RWPE2 (cell line): ENCODE measurements at regions not wholly inside any gene's neighbourhood (a gene's known extent, or its start where the extent isn't known, plus 50 kb on each side); places are given as distances from the start of the nearest gene placed in this dataset.

Experiments
- ATAC-seq: fragments of 200-7000 bp; cut with Tn5 transposase; 3 replicates; pipeline ENCODE4 v1.9.1; 2021; ENCODE audit warnings: low read depth
- DNase-seq: peaks from one replicate; pipeline ENCODE4 v3.0.0-alpha.2; 2020; ENCODE audit warnings: low spot score
- H3K27ac ChIP-seq: fragments of 450-650 bp; 2 replicates; pipeline ENCODE4 v1.5.1; 2017; ENCODE audit warnings: mild to moderate bottlenecking; ENCODE audit not compliant: poor library complexity, severe bottlenecking
- H3K27me3 ChIP-seq: fragments of 250-450 bp; sonication (Bioruptor Pico); 2 replicates; pipeline ENCODE4 v1.5.1; 2021; ENCODE audit warnings: mild to moderate bottlenecking, moderate library complexity; ENCODE audit not compliant: insufficient read depth, poor library complexity, severe bottlenecking
- H3K36me3 ChIP-seq: fragments of 250-450 bp; sonication (Bioruptor Pico); 2 replicates; pipeline ENCODE4 v1.5.1; 2020; ENCODE audit warnings: low read depth, mild to moderate bottlenecking, moderate library complexity
- H3K4me1 ChIP-seq: fragments of 250-450 bp; sonication (Bioruptor Pico); 2 replicates; pipeline ENCODE4 v1.5.1; 2021; ENCODE audit warnings: mild to moderate bottlenecking, moderate library complexity; ENCODE audit not compliant: insufficient read depth, poor library complexity, severe bottlenecking
- H3K4me3 ChIP-seq: fragments of 250-450 bp; sonication (Bioruptor Pico); 2 replicates; pipeline ENCODE4 v1.5.1; 2021; ENCODE audit warnings: mild to moderate bottlenecking, moderate library complexity; ENCODE audit not compliant: severe bottlenecking
- H3K9me3 ChIP-seq: fragments of 250-450 bp; sonication (Bioruptor Pico); 2 replicates; pipeline ENCODE4 v1.5.1; 2021; ENCODE audit warnings: mild to moderate bottlenecking, moderate library complexity; ENCODE audit not compliant: severe bottlenecking
- TF ChIP-seq, protein P1 (sequence below): fragments of 450-650 bp; IDR thresholded peaks from one replicate; pipeline ENCODE4 v1.5.1; 2017; ENCODE audit warnings: mild to moderate bottlenecking, moderate library complexity; ENCODE audit not compliant: poor library complexity, severe bottlenecking

DNA sequence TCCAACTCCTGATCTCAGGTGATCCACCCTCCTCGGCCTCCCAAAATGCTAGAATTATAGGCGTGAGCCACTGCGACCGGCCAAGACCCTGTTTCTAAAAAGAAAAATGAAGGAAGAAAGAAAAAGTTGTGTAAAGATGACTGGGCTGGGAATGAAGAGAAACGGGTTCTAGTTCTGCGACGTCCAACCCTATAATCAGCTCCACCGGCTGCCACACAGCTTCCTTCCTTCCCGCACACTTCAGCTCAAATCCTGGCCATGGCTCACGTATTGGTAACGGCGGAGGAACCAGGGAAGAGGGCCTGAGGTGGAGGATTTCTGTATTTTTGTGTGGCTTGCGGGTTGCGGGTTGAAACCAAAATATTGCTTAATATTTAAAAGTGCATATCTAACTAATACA is 88.1 kb downstream of the MYL12B start:
- H3K27ac ChIP-seq, result peak overlapping the region; percentile 62
- TF ChIP-seq, protein P1, sequence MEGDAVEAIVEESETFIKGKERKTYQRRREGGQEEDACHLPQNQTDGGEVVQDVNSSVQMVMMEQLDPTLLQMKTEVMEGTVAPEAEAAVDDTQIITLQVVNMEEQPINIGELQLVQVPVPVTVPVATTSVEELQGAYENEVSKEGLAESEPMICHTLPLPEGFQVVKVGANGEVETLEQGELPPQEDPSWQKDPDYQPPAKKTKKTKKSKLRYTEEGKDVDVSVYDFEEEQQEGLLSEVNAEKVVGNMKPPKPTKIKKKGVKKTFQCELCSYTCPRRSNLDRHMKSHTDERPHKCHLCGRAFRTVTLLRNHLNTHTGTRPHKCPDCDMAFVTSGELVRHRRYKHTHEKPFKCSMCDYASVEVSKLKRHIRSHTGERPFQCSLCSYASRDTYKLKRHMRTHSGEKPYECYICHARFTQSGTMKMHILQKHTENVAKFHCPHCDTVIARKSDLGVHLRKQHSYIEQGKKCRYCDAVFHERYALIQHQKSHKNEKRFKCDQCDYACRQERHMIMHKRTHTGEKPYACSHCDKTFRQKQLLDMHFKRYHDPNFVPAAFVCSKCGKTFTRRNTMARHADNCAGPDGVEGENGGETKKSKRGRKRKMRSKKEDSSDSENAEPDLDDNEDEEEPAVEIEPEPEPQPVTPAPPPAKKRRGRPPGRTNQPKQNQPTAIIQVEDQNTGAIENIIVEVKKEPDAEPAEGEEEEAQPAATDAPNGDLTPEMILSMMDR, result no peak
- ATAC-seq, result no peak

DNA sequence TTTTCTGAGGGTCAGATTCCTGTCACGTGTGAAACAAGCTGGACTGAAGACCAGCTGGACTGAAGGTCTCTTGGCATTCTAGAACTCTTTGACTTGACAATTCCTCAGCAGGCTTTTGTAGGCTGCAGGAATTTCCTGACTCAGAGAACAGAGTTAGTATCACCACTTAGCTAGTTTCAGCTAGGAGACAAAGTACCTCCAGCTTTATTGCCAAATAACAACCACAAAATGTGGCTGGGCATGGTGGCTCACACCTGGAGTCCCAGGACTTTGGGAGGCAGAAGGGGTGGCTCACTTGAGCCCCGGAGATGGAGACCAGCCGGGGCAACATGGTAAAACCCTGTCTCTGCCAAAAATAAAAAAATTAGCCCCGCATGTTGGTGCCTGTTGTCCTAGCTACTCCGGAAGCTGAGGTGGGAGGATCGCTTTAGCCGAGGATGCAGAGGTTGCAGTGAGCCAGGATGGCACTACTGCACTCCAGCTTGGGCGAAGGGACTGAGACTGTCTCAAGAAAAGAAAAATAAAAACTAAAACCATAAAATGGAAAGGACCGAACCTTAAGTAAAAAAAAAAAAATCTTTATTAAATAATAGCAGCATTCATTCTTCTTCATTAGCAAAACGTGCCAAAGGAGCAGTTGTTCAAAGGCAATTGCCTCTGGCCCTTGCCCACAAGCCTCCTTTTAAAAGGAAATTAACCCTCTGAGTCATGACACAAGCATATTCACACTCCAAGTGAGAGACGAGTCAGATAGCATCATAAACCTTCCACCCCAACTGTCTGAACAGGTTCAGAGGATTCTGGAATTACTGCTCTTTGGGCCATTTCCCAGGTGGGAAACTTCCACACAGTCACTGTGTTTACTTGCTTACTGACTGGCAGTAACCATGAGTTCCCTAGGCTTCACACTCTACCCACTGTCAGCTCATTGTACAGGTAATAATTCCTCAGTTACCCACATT is 88.9 kb downstream of the MYL12B start:
- H3K27ac ChIP-seq, result peak overlapping the region; percentile 62
- no peak overlapping the region for H3K4me3 ChIP-seq
- no peaks in the 10 kb centered on the region for H3K36me3 ChIP-seq
- TF ChIP-seq, protein P1, result no peak
- DNase-seq (no peak), ATAC-seq (peak; percentile 91)
- H3K4me1 ChIP-seq, result peaks cover 27% of the 10 kb centered on the region
- H3K9me3 ChIP-seq, result no peaks in the 10 kb centered on the region
- no peaks in the 10 kb centered on the region for H3K27me3 ChIP-seq

More for the DNA sequence above, 88.1 kb downstream of the MYL12B start:
- H3K27me3 ChIP-seq, result no peaks in the 10 kb centered on the region
- DNase-seq, result no peak
- no peak overlapping the region for H3K4me3 ChIP-seq
- H3K9me3 ChIP-seq, result no peaks in the 10 kb centered on the region
- H3K36me3 ChIP-seq, result no peaks in the 10 kb centered on the region
- peaks cover 35% of the 10 kb centered on the region for H3K4me1 ChIP-seq

DNA sequence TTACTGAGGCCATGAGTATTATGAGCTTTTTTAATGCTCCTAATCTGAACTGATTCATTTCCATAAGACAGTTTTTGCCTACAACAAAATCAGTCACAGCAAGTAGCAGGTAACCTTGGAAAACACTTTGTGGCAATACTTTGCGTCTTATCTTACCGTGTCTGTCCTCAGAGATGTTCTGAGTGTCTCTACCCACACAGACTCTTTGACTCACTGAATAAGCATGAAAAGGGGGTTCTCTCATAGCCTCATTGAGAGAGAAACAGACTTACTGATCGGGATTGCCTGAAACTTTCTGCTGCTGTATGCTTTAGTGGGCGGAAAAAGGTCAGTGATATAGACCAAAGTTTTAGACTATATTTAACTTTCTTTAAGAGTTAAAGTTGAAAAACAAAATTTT is 92.6 kb downstream of the MYL12B start:
- Histone ChIP-seq H3K36me3 (no peaks in the 10 kb centered on the region), H3K4me1 (peaks cover 18% of the 10 kb centered on the region), H3K27me3 (no peaks in the 10 kb centered on the region), H3K4me3 (no peak overlapping the region), H3K27ac (no peak overlapping the region), H3K9me3 (no peaks in the 10 kb centered on the region)
- DNase-seq (no peak), ATAC-seq (no peak)
- TF ChIP-seq, protein P1, result no peak

DNA sequence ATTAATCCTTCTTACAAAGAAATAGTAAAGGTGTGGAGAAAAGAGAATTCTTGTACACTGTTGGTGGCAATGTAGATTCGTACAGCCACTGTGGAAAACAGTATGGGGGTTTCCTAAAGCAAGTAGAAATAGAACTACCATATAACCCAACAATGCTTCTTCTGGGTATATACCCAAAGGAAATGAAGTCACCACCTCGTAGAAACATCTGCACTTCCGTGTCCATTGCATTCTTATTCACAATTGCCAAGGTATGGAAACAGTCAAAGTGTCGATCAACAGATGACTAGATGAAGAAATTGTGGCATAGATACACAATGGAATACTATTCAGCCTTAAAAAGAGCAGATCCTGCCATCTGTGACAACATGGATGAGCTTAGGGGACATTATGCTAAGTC is 93.4 kb upstream of the TGIF1 start:
- no peaks in the 10 kb centered on the region for H3K27me3 ChIP-seq
- no peak overlapping the region for H3K4me3 ChIP-seq
- H3K9me3 ChIP-seq, result no peaks in the 10 kb centered on the region
- no peak for ATAC-seq
- H3K36me3 ChIP-seq, result no peaks in the 10 kb centered on the region
- DNase-seq, result no peak
- H3K27ac ChIP-seq, result no peak overlapping the region
- TF ChIP-seq, protein P1, result no peak
- H3K4me1 ChIP-seq, result peaks cover 2% of the 10 kb centered on the region

DNA sequence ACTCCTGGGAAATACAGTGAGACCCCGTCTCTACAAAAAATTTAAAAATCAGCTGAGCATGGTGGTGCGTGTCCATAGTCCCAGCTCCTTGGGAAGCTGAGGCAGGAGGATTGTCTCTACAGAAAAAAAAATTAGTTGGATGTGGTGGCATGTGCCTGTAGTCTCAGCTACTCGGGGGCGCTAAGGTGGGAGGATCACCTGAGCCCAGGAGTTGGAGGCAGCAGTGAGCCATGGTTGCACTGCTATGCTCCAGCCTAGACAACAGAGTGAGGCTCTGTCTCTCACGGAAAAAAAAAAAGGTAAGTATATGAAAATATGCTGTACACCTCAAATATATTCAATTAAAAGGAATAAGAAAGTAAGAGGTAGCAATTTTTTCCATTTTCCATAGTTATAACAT is 92.5 kb upstream of the TGIF1 start:
- ATAC-seq, result no peak

More for the DNA sequence above, 92.5 kb upstream of the TGIF1 start:
- H3K4me1 ChIP-seq, result no peaks in the 10 kb centered on the region
- H3K4me3 ChIP-seq, result no peak overlapping the region
- H3K36me3 ChIP-seq, result no peaks in the 10 kb centered on the region
- H3K27ac ChIP-seq, result no peak overlapping the region
- H3K9me3 ChIP-seq, result no peaks in the 10 kb centered on the region
- H3K27me3 ChIP-seq, result no peaks in the 10 kb centered on the region
- no peak for DNase-seq
- TF ChIP-seq, protein P1, result no peak
